ENCODE measurements at regions not wholly inside any gene's neighbourhood (a gene's known extent, or its start where the extent isn't known, plus 50 kb on each side); places are given as distances from the start of the nearest gene placed in this dataset.
A peak's percentile ranks its signal among the peaks of the same experiment; 100 is the strongest.

DNA sequence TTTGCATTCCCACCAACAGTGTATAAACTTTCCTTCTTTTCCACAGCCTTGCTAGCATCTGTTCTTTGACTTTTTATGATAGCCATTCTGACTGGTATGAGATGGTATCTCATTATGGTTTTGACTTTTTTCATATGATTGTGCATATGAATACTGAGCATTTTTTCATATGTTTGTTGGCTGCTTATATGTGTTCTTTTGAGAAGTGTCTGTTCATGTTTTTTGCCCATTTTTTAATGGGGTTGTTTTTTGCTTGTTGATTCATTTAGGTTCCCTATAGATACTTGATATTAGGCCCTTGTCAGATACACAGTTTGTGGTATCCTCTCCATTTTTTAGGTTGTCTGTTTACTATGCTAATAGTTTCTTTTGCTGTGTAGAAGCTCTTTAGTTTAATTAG, 185.8 kb upstream of the SPAG17 start:
- no peaks in the 10 kb centered on the region for H3K27me3 ChIP-seq
- intact Hi-C loops (cut with DNase I; ENCODE audit: low total_unique reads) (no loop called here), in situ Hi-C loops (cut with MboI; ENCODE audit: low pct_ligation_motif_present in 1 of 4, low pct_unique_long_range_greater_than_20kb in 1 of 4, low sequenced_read_pairs in 3 of 4) (no loop called here)

GRCh38 chr1:118366286-118366685, 181.3 kb upstream of the SPAG17 start:
- H3K27ac ChIP-seq = no peak overlapping the region
- H3K9me3 ChIP-seq = peaks cover 19 to 20% of the 10 kb centered on the region in 2 donors
- no peaks in the 10 kb centered on the region for H3K4me1 ChIP-seq
- H3K36me3 ChIP-seq = no peaks in the 10 kb centered on the region
- intact Hi-C loops (cut with DNase I; ENCODE audit: low total_unique reads) = no loop called here
- in situ Hi-C loops (cut with MboI; ENCODE audit: low pct_ligation_motif_present in 1 of 4, low pct_unique_long_range_greater_than_20kb in 1 of 4, low sequenced_read_pairs in 3 of 4) = no loop called here
- H3K27me3 ChIP-seq = no peaks in the 10 kb centered on the region
- H3K4me3 ChIP-seq = no peak overlapping the region
- 0% methylated on average over 1 of the region's 1 CpG for WGBS, 2 donors (ENCODE audit: low coverage in 1 of 2)
- no peak for DNase-seq
- TF ChIP-seq EP300 (IDR thresholded peaks at IDR 0.05; ENCODE audit: low read depth) = no peak
- no peak for TF ChIP-seq POLR2A (IDR thresholded peaks at IDR 0.05)
- no peak for TF ChIP-seq CTCF (IDR thresholded peaks at IDR 0.05)
- TF ChIP-seq POLR2AphosphoS5 (IDR thresholded peaks at IDR 0.05) = no peak

More for the DNA sequence above, 185.8 kb upstream of the SPAG17 start:
- H3K27ac ChIP-seq = no peak overlapping the region
- no peaks in the 10 kb centered on the region for H3K36me3 ChIP-seq
- H3K9me3 ChIP-seq = peaks cover 0 to 4% of the 10 kb centered on the region in 2 donors
- no peaks in the 10 kb centered on the region for H3K4me1 ChIP-seq
- TF ChIP-seq POLR2A (IDR thresholded peaks at IDR 0.05) (no peak), CTCF (IDR thresholded peaks at IDR 0.05) (no peak), EP300 (IDR thresholded peaks at IDR 0.05; ENCODE audit: low read depth) (no peak), POLR2AphosphoS5 (IDR thresholded peaks at IDR 0.05) (no peak)
- no peak for DNase-seq
- H3K4me3 ChIP-seq = no peak overlapping the region

- H3K36me3 ChIP-seq = no peaks in the 10 kb centered on the region
- intact Hi-C loops (cut with DNase I; ENCODE audit: low total_unique reads) (no loop called here), in situ Hi-C loops (cut with MboI; ENCODE audit: low pct_ligation_motif_present in 1 of 4, low pct_unique_long_range_greater_than_20kb in 1 of 4, low sequenced_read_pairs in 3 of 4) (no loop called here)
- H3K9me3 ChIP-seq = peaks cover 19 to 20% of the 10 kb centered on the region in 2 donors
- no peak overlapping the region for H3K27ac ChIP-seq
- no peaks in the 10 kb centered on the region for H3K27me3 ChIP-seq
- H3K4me3 ChIP-seq = peak overlapping the region in 1 of 4 donors; percentile 2
- no peaks in the 10 kb centered on the region for H3K4me1 ChIP-seq
- no peak for DNase-seq
- TF ChIP-seq EP300 (IDR thresholded peaks at IDR 0.05; ENCODE audit: low read depth) (no peak), CTCF (IDR thresholded peaks at IDR 0.05) (no peak), POLR2A (IDR thresholded peaks at IDR 0.05) (no peak), POLR2AphosphoS5 (IDR thresholded peaks at IDR 0.05) (no peak)
- WGBS, 2 donors (ENCODE audit: low coverage in 1 of 2) = 62 to 76% methylated on average over 1 of the region's 1 CpG
Measured at GRCh38 chr1:118364882-118365281, 179.9 kb upstream of the SPAG17 start.

DNA sequence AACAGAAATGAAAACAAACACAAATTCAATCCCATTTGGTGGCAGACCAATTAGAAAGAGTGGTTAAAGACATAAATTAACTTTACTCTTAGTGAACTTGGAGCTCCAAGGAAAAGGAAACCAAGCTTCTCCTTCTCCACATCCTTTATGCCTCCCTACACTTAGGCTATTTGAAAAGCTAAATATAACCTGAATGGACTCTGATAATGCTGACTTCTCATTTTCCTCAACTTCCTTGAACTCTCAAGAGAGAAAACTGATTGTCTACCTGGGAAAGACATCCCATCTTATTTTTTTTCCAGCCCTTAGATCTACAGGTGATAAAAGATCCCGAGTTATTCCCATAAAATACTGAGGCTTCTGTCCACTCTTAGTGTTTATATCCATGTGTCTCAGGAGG, 178.4 kb upstream of the SPAG17 start:
- DNase-seq = no peak
- H3K27ac ChIP-seq = no peak overlapping the region
- H3K36me3 ChIP-seq = no peaks in the 10 kb centered on the region
- H3K4me3 ChIP-seq = no peak overlapping the region
- WGBS, 2 donors (ENCODE audit: low coverage in 1 of 2) = 50 to 66% methylated on average over 1 of the region's 1 CpG
- no peaks in the 10 kb centered on the region for H3K4me1 ChIP-seq
- intact Hi-C loops (cut with DNase I; ENCODE audit: low total_unique reads) (no loop called here), in situ Hi-C loops (cut with MboI; ENCODE audit: low pct_ligation_motif_present in 1 of 4, low pct_unique_long_range_greater_than_20kb in 1 of 4, low sequenced_read_pairs in 3 of 4) (no loop called here)
- peaks cover 19 to 20% of the 10 kb centered on the region in 2 donors for H3K9me3 ChIP-seq
- TF ChIP-seq EP300 (IDR thresholded peaks at IDR 0.05; ENCODE audit: low read depth) (no peak), POLR2AphosphoS5 (IDR thresholded peaks at IDR 0.05) (no peak), CTCF (IDR thresholded peaks at IDR 0.05) (no peak)
- no peaks in the 10 kb centered on the region for H3K27me3 ChIP-seq

Measured in transverse colon (tissue), 4 donors.